Astrocyte of the spinal cord (primary cell): ENCODE measurements at regions not wholly inside any gene's neighbourhood (a gene's known extent, or its start where the extent isn't known, plus 50 kb on each side); places are given as distances from the start of the nearest gene placed in this dataset.
A peak's percentile ranks its signal among the peaks of the same experiment; 100 is the strongest.

Experiments used
- DNase-seq: peaks from one replicate; pipeline ENCODE4 v3.0.0; 2011; ENCODE audit warnings: low read depth, low spot score
- H3K4me3 ChIP-seq: 2 replicates; pipeline ENCODE4 v1.5.1; 2011; ENCODE audit warnings: low read depth, mild to moderate bottlenecking, low read length, moderate library complexity
- in situ Hi-C: cut with HindIII; loops from 2 replicates; pipeline ENCODE4 v1.10.0; 2017; ENCODE audit warnings: low sequenced_read_pairs
- TF ChIP-seq, protein P1 (sequence below): IDR thresholded peaks from 2 replicates; pipeline ENCODE4 v1.5.1; 2012; ENCODE audit warnings: low read depth, mild to moderate bottlenecking, low read length, inconsistent platforms

DNA sequence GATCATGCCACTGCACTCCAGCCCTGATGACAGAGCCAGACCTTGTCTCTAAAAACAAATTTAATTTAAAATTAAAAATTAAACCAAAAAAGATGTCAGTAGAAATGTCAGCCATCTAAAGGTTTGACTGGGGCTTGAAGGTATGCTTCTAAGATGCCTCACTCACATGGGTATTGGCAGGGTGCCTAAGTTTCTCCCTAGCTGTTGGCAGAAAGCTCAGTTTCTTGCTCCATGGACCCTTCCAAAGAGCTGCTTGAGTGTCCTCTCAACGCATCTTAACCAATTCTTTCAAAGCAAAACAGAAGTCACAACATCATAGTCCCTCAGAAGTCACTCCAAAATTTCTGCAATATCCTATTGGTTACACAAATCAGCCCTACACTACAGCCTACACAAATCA is 231.0 kb upstream of the ADGRL2 start:
- TF ChIP-seq, protein P1, sequence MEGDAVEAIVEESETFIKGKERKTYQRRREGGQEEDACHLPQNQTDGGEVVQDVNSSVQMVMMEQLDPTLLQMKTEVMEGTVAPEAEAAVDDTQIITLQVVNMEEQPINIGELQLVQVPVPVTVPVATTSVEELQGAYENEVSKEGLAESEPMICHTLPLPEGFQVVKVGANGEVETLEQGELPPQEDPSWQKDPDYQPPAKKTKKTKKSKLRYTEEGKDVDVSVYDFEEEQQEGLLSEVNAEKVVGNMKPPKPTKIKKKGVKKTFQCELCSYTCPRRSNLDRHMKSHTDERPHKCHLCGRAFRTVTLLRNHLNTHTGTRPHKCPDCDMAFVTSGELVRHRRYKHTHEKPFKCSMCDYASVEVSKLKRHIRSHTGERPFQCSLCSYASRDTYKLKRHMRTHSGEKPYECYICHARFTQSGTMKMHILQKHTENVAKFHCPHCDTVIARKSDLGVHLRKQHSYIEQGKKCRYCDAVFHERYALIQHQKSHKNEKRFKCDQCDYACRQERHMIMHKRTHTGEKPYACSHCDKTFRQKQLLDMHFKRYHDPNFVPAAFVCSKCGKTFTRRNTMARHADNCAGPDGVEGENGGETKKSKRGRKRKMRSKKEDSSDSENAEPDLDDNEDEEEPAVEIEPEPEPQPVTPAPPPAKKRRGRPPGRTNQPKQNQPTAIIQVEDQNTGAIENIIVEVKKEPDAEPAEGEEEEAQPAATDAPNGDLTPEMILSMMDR: no peak
- in situ Hi-C loops: no loop called here
- no peak overlapping the region for H3K4me3 ChIP-seq
- no peak for DNase-seq

DNA sequence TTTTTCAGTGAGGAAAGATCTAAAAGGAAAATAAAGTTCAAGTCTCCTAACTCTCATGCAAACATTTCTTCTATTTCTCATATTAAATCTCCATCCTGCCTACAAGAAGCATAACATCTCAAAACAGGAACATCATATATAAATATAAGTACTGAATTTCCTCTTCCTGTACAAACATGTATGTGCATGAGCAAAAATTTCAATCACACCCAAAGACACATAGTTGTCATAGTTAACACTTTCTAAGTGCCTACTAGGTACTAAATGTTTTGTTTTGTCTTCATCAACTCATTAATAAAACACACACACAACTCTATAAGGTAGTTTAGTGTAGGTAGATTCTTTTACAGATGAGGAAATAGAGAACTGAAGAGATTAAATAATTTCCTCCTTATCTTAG is 237.1 kb upstream of the ADGRL2 start:
- H3K4me3 ChIP-seq: no peak overlapping the region
- TF ChIP-seq, protein P1: no peak
- in situ Hi-C loops: no loop called here
- DNase-seq: no peak

DNA sequence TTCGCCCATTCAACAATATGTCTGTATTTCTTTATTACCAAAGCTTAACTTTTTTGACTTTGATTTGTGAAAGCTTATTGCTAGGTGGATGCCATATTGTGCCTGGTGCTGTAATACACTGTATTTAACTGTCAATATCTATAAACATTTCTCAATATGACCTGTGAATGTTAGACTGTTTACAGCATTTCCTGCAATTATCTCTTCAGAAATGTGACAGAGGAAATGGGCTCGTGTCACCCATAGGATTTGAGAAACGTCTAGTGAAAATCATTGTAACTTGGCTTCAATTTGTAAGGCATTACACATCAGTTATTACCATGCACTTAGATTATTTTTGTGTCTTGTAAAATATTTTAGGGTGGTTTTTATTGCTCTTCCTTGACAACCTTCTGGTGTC is 237.8 kb upstream of the ADGRL2 start:
- H3K4me3 ChIP-seq: no peak overlapping the region
- TF ChIP-seq, protein P1: no peak
- in situ Hi-C loops: no loop called here
- DNase-seq: no peak

DNA sequence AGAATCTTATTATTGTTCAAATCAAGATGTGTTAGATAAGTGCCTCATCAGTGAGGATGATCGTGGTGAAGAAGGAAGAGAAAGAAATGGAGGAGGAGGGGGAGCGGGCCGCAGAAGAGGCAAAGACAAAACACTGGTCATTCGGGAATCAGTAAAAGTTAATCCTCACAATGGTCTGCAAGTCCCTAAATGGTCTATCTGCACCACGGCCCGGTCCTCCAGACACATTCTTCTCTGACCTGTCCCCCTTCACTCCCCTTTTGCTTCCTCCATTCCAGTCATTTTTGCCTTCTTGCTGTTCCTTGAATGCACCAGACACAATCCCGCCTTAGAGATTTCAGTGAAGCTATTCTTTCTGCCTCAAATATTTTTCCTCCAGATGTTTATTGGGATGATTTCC is 240.1 kb upstream of the ADGRL2 start:
- no peak for DNase-seq
- H3K4me3 ChIP-seq: no peak overlapping the region
- in situ Hi-C loops: no loop called here
- TF ChIP-seq, protein P1: no peak

- TF ChIP-seq, protein P1: peak; percentile 4
- in situ Hi-C loops: no loop called here
- H3K4me3 ChIP-seq: no peak overlapping the region
- no peak for DNase-seq
Measured at GRCh38 chr1:81559662-81560350, 240.9 kb upstream of the ADGRL2 start.

- DNase-seq: no peak
- in situ Hi-C loops: no loop called here
- TF ChIP-seq, protein P1: no peak
Measured at GRCh38 chr1:81558291-81559076, 242.2 kb upstream of the ADGRL2 start.

More at GRCh38 chr1:81558291-81559076, 242.2 kb upstream of the ADGRL2 start:
- no peak overlapping the region for H3K4me3 ChIP-seq
